GM18907 (cell line): ENCODE measurements at regions not wholly inside any gene's neighbourhood (a gene's known extent, or its start where the extent isn't known, plus 50 kb on each side); places are given as distances from the start of the nearest gene placed in this dataset.
"Not testable (repeated sequence)": the region's sequence is repeated elsewhere in the genome, so short reads cannot be mapped to it uniquely, and the experiment has no call there.

Experiments used
- ATAC-seq: cut with Tn5 transposase; IDR thresholded peaks from one replicate; pipeline ENCODE4 v1.9.1; 2021; ENCODE audit warnings: mild to moderate bottlenecking, moderate library complexity; ENCODE audit not compliant: unreplicated experiment

GRCh38 chr10:8173243-8173865 is 118.9 kb downstream of the GATA3 start:
- no peak for ATAC-seq

- no peak for ATAC-seq
Observed at GRCh38 chr10:8173866-8174243, 119.4 kb downstream of the GATA3 start.

GRCh38 chr10:8174762-8175161 is 120.3 kb downstream of the GATA3 start:
- no peak for ATAC-seq

GRCh38 chr10:8177526-8177925 is 123.0 kb downstream of the GATA3 start:
- not testable (repeated sequence) for ATAC-seq

DNA sequence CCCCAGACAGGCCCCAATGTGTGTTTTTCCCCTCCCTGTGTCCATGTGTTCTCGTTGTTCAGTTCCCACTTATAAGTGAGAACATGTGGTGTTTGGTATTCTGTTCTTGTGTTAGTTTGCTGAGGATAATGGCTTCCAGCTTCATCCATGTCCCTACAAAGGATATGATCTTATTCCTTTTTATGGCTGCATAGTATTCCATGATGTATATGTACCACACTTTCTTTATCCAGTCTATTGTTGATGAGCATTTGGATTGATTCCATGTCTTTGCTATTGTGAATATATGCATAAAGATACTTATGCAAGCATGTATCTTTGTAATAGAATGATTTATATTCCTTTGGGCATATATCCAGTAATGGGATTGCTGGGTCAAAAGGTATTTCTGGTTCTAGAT is 125.3 kb downstream of the GATA3 start:
- not testable (repeated sequence) for ATAC-seq

DNA sequence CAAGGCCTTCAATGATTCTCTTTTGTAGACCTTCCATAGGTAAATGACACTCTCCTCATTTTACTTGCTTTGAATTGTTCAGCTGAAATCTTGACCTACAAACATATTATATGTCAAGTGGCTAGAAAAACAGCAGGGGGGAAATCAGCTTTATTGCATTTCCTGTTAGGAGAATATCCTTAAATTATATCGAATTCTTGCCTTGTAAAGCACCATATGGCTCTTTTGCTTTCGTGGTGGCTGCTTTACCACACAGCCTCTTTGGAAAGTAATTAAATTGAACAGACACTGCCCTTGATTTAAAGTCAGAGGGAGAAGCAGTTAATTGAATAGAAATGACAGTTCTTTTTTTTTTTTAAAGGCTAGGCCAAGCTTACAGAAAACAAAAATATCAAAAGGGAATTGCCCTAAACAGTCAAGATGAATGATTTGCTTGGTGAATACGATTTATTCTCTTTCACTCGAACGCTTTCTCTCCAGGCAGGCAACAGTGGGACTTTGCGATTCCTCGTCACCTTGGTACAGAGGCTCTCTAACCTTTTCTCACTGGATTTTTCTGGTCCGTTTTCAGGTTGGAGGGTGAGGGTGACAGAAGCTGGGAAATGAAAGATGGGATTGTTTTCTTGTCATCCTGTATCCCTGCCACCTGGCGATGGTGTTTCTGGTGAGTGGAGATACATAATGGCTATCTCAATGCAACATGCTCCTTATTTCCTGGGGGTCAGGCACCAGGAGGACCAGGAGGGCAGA is 126.0 kb downstream of the GATA3 start:
- ATAC-seq, result no peak

- no peak for ATAC-seq
Observed at GRCh38 chr10:8181496-8182157, 127.1 kb downstream of the GATA3 start.

DNA sequence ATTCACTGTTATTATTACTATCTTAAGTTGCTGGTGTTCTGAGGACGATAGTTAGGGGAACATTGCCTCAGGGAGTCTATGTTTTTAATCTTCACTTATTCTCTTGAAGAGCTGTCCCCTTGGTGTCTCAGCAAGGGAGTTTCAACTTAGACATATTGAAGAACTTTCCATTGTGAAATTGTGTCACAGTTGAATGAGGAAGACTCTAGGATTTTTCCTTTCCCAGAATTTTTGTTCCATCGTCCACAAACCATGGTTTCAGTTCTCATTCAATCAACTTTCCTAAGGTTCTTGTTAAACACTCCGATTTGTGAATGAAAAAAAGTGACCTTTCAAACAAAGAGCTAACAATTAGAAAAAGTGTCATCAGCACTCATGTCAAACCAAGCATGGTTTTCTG is 128.3 kb downstream of the GATA3 start:
- ATAC-seq, result no peak

DNA sequence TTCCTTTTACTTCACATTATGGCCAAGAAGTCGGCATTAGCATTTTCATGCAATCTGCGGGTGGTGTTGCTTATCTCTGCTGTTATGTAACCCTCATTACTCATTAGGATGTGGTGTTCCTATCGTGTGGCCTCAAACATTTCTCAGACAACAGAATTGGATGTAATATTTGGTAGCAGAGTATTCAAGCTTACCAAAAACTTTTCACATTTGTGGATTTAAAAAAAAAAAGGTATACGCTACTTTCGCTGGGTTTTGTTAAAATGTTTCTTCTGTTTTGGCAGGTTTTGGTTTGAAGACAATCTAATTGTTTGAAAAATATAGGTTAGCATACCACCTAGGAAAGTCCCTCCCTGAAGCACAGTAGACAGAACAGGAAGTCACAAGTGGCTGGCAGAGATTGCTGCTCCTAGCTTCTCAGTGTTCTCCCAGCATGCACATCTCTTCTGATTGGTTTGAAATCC is 128.8 kb downstream of the GATA3 start:
- ATAC-seq, result peak; percentile 88

GRCh38 chr10:8187171-8187666 is 132.7 kb downstream of the GATA3 start:
- no peak for ATAC-seq

DNA sequence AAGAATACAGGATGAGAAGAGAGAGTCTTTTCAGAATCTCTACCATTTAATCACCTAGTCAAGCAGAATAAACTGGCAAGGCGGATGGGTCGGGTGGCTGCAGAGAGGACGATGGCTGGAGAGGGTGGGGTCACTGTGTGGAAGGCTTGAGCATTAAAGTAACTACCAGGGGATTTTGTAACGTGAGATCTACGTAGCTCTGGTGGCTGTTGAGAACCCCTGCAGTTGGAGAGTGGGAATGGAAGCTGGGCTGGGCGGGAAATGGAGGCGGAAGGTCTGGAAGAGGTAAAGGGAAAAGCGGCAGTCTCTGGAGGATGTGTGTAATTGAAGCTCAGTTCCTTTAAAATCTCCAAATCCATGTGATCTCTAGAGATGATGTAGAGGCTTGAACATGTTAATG is 135.0 kb downstream of the GATA3 start:
- ATAC-seq, result no peak

DNA sequence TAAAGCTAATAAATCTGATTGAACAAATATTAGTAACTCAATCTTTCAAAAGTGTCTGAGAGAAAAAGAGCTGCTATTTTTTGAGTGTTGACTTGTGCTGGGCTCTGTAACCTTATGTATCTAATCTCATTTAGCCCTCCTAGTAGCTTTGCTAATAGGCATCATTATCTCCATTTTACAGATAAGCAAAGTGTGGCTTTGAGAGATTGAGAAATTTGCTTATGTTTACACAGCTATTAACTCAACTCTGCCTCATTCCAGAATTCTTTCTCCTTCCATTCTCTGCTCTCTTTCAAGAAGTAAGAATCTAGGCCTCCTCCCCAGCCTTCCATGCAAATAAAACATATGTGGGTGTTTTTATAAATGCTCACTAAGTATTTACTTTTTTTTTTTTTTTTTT is 137.8 kb downstream of the GATA3 start:
- no peak for ATAC-seq

- no peak for ATAC-seq
Observed at GRCh38 chr10:8193546-8193945, 139.1 kb downstream of the GATA3 start.

- no peak for ATAC-seq
Observed at GRCh38 chr10:8194050-8194449, 139.6 kb downstream of the GATA3 start.

GRCh38 chr10:8206882-8207281 is 152.4 kb downstream of the GATA3 start:
- no peak for ATAC-seq

- ATAC-seq, result no peak
Observed at GRCh38 chr10:8211631-8212030, 157.1 kb downstream of the GATA3 start.

- no peak for ATAC-seq
Observed at GRCh38 chr10:8213735-8214134, 159.2 kb downstream of the GATA3 start.

DNA sequence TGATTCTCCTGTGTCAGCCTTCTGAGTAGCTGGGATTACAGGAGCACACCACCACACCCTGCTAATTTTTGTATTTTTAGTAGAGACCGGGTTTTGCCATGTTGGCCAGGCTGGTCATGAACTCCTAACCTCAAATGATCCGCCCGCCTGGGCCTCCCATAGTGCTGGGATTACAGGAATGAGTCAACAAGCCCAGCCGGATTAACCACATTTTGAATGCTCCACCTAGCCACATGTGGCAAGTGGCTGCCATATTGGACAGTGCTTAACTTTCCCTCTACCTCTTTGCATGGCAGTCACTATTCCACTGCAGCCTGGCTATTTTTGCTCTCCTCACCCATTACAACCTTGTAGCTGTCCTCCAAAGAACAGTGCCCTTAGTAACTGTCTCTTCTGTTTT is 160.1 kb downstream of the GATA3 start:
- no peak for ATAC-seq

- ATAC-seq, result no peak
Observed at GRCh38 chr10:8216893-8217292, 162.4 kb downstream of the GATA3 start.

GRCh38 chr10:8221451-8221850 is 167.0 kb downstream of the GATA3 start:
- no peak for ATAC-seq

GRCh38 chr10:8224591-8224990 is 170.1 kb downstream of the GATA3 start:
- ATAC-seq, result no peak

DNA sequence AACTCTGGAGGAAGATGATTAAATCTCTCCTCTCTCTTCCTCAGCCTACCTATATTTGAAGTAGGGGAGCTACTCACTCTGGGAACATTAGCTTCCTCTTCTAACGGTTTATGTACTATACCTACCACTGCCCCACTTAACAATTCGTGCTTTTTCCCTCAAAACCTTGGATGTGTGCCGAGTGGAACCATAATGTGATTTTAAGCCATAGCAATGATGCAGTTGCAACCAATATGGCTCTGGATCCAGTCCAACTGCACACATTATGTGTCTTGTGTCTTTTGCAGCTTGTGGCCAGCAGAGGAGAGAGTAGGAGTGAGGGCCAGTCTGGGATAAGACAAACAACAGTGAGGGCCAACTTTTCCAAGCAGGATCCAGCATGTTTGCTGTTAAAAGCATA is 170.7 kb downstream of the GATA3 start:
- no peak for ATAC-seq
